ENCODE measurements at regions not wholly inside any gene's neighbourhood (a gene's known extent, or its start where the extent isn't known, plus 50 kb on each side); places are given as distances from the start of the nearest gene placed in this dataset.

GRCh38 chrX:134095366-134095765, 110.0 kb upstream of the GPC3 start:
- intact Hi-C loops (cut with DNase I): no loop called here
- no peak for DNase-seq
- no peak overlapping the region for H3K27ac ChIP-seq
- H3K9me3 ChIP-seq: no peaks in the 10 kb centered on the region
- no peaks in the 10 kb centered on the region for H3K36me3 ChIP-seq
- no peak overlapping the region for H3K4me3 ChIP-seq
- TF ChIP-seq POLR2A (IDR thresholded peaks at IDR 0.05) (no peak), EP300 (IDR thresholded peaks at IDR 0.05) (no peak)
- TF ChIP-seq, protein P1, sequence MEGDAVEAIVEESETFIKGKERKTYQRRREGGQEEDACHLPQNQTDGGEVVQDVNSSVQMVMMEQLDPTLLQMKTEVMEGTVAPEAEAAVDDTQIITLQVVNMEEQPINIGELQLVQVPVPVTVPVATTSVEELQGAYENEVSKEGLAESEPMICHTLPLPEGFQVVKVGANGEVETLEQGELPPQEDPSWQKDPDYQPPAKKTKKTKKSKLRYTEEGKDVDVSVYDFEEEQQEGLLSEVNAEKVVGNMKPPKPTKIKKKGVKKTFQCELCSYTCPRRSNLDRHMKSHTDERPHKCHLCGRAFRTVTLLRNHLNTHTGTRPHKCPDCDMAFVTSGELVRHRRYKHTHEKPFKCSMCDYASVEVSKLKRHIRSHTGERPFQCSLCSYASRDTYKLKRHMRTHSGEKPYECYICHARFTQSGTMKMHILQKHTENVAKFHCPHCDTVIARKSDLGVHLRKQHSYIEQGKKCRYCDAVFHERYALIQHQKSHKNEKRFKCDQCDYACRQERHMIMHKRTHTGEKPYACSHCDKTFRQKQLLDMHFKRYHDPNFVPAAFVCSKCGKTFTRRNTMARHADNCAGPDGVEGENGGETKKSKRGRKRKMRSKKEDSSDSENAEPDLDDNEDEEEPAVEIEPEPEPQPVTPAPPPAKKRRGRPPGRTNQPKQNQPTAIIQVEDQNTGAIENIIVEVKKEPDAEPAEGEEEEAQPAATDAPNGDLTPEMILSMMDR (IDR thresholded peaks at IDR 0.05): no peak
- H3K27me3 ChIP-seq: no peaks in the 10 kb centered on the region
- no peaks in the 10 kb centered on the region for H3K4me1 ChIP-seq (ENCODE audit: insufficient read depth)

- H3K4me1 ChIP-seq (ENCODE audit: insufficient read depth): no peaks in the 10 kb centered on the region
- intact Hi-C loops (cut with DNase I): no loop called here
- H3K27ac ChIP-seq: no peak overlapping the region
- TF ChIP-seq POLR2A (IDR thresholded peaks at IDR 0.05) (no peak), EP300 (IDR thresholded peaks at IDR 0.05) (no peak)
- TF ChIP-seq, protein P1 (IDR thresholded peaks at IDR 0.05): no peak
- no peaks in the 10 kb centered on the region for H3K36me3 ChIP-seq
- H3K27me3 ChIP-seq: no peaks in the 10 kb centered on the region
- no peak for DNase-seq
- H3K4me3 ChIP-seq: no peak overlapping the region
- no peaks in the 10 kb centered on the region for H3K9me3 ChIP-seq
These were observed 116.2 kb upstream of the GPC3 start for GRCh38 chrX:134101636-134102035.

- Histone ChIP-seq H3K4me3 (no peak overlapping the region), H3K4me1 (ENCODE audit: insufficient read depth) (no peaks in the 10 kb centered on the region), H3K36me3 (no peaks in the 10 kb centered on the region), H3K27me3 (no peaks in the 10 kb centered on the region), H3K27ac (no peak overlapping the region), H3K9me3 (no peaks in the 10 kb centered on the region)
- intact Hi-C loops (cut with DNase I): no loop called here
- WGBS, 3 donors: 71 to 76% (median 72%) methylated on average over 3 of the region's 3 CpGs
- no peak for DNase-seq
- TF ChIP-seq EP300 (IDR thresholded peaks at IDR 0.05): no peak
- no peak for TF ChIP-seq POLR2A (IDR thresholded peaks at IDR 0.05)
- TF ChIP-seq, protein P1 (IDR thresholded peaks at IDR 0.05): no peak
These were observed 121.7 kb upstream of the CCDC160 start for GRCh38 chrX:134115270-134115669.

DNA sequence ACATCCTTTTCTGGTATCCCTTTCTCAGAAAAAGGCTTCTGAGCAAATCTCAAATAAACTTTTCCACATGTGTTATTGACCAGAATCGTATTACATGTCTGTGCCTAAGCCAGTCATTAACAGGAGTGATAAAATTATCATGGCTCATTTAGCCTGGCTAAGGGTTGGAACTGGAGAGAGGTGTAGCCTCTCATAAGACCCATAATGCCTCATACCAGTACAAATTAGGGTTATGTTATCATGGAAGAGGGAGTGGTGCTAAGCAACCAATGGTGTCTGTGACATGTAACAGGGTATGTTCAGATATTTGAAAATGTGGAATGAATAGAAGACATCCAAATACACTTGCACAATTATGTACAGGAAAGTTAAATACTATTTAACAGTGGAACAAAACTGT, 99.6 kb upstream of the CCDC160 start:
- Histone ChIP-seq H3K9me3 (no peaks in the 10 kb centered on the region), H3K4me3 (no peak overlapping the region), H3K36me3 (no peaks in the 10 kb centered on the region), H3K27ac (no peak overlapping the region), H3K27me3 (no peaks in the 10 kb centered on the region), H3K4me1 (ENCODE audit: insufficient read depth) (no peaks in the 10 kb centered on the region)
- WGBS, 3 donors: 48 to 66% (median 58%) methylated on average over 1 of the region's 1 CpG
- DNase-seq: no peak
- TF ChIP-seq, protein P1 (IDR thresholded peaks at IDR 0.05): no peak
- no peak for TF ChIP-seq EP300 (IDR thresholded peaks at IDR 0.05)
- no peak for TF ChIP-seq POLR2A (IDR thresholded peaks at IDR 0.05)
- intact Hi-C loops (cut with DNase I): no loop called here

GRCh38 chrX:134139090-134139489, 97.9 kb upstream of the CCDC160 start:
- Histone ChIP-seq H3K4me3 (no peak overlapping the region), H3K9me3 (no peaks in the 10 kb centered on the region), H3K36me3 (no peaks in the 10 kb centered on the region), H3K27me3 (no peaks in the 10 kb centered on the region), H3K27ac (no peak overlapping the region), H3K4me1 (ENCODE audit: insufficient read depth) (no peaks in the 10 kb centered on the region)
- 26 to 42% (median 27%) methylated on average over 3 of the region's 3 CpGs for WGBS, 3 donors
- no peak for TF ChIP-seq POLR2A (IDR thresholded peaks at IDR 0.05)
- no peak for TF ChIP-seq EP300 (IDR thresholded peaks at IDR 0.05)
- TF ChIP-seq, protein P1 (IDR thresholded peaks at IDR 0.05): no peak
- intact Hi-C loops (cut with DNase I): no loop called here
- no peak for DNase-seq
